SIG-M5 treated with dmso at 0.1 percent for 504 hours (cell line): ENCODE measurements at regions not wholly inside any gene's neighbourhood (a gene's known extent, or its start where the extent isn't known, plus 50 kb on each side); places are given as distances from the start of the nearest gene placed in this dataset.
A peak's percentile ranks its signal among the peaks of the same experiment; 100 is the strongest.
"Not testable (repeated sequence)": the region's sequence is repeated elsewhere in the genome, so short reads cannot be mapped to it uniquely, and the experiment has no call there.

Experiments used
- DNase-seq: peaks from one replicate; lab custom pipeline; 2025; ENCODE audit not compliant: unreplicated experiment; lab: John Stamatoyannopoulos, UW

- not testable (repeated sequence) for DNase-seq
Observed at GRCh38 chr2:187610450-187610849, 56.2 kb upstream of the TFPI start.

- no peak for DNase-seq
Observed at GRCh38 chr2:187612857-187613256, 58.6 kb upstream of the TFPI start.

- DNase-seq = no peak
Observed at GRCh38 chr2:187614756-187615155, 60.5 kb upstream of the TFPI start.

- no peak for DNase-seq
Observed at GRCh38 chr2:187615364-187615763, 61.1 kb upstream of the TFPI start.

GRCh38 chr2:187615902-187616301 lies 61.7 kb upstream of the TFPI start:
- no peak for DNase-seq

- no peak for DNase-seq
Observed at GRCh38 chr2:187617120-187617519, 62.9 kb upstream of the TFPI start.

- DNase-seq = no peak
Observed at GRCh38 chr2:187617905-187618304, 63.7 kb upstream of the TFPI start.

GRCh38 chr2:187618813-187619212 lies 64.6 kb upstream of the TFPI start:
- DNase-seq = no peak

GRCh38 chr2:187627153-187627552 lies 72.9 kb upstream of the TFPI start:
- no peak for DNase-seq

- DNase-seq = not testable (repeated sequence)
Observed at GRCh38 chr2:187636731-187637391, 82.6 kb upstream of the TFPI start.

- DNase-seq = not testable (repeated sequence)
Observed at GRCh38 chr2:187637392-187637740, 83.1 kb upstream of the TFPI start.

GRCh38 chr2:187637771-187638170 lies 83.5 kb upstream of the TFPI start:
- not testable (repeated sequence) for DNase-seq

GRCh38 chr2:187638840-187639239 lies 84.6 kb upstream of the TFPI start:
- DNase-seq = no peak

GRCh38 chr2:187640926-187641510 lies 86.8 kb upstream of the TFPI start:
- DNase-seq = no peak

GRCh38 chr2:187642498-187642897 lies 88.3 kb upstream of the TFPI start:
- no peak for DNase-seq

- no peak for DNase-seq
Observed at GRCh38 chr2:187644486-187644885, 90.3 kb upstream of the TFPI start.

GRCh38 chr2:187644981-187645380 lies 90.7 kb upstream of the TFPI start:
- DNase-seq = no peak

GRCh38 chr2:187646556-187646955 lies 92.3 kb upstream of the TFPI start:
- DNase-seq = no peak

GRCh38 chr2:187654535-187654934 lies 100.3 kb upstream of the TFPI start:
- DNase-seq = no peak

- DNase-seq = no peak
Observed at GRCh38 chr2:187655001-187655400, 100.8 kb upstream of the TFPI start.

- DNase-seq = no peak
Observed at GRCh38 chr2:187656123-187656522, 101.9 kb upstream of the TFPI start.

- peak; percentile 27 for DNase-seq
Observed at GRCh38 chr2:187658952-187659525, 104.8 kb upstream of the TFPI start.

- DNase-seq = not testable (repeated sequence)
Observed at GRCh38 chr2:187676050-187676449, 121.8 kb upstream of the TFPI start.
